Middle frontal gyrus (tissue), 1 donor: ENCODE measurements at regions not wholly inside any gene's neighbourhood (a gene's known extent, or its start where the extent isn't known, plus 50 kb on each side); places are given as distances from the start of the nearest gene placed in this dataset.
"Not testable (repeated sequence)": the region's sequence is repeated elsewhere in the genome, so short reads cannot be mapped to it uniquely, and the experiment has no call there.

Experiments used
- DNase-seq: peaks from one replicate; pipeline ENCODE4 v3.0.0-alpha.2; 2015; ENCODE audit warnings: low spot score; ENCODE audit errors: extremely low spot score

- DNase-seq, result no peak
Observed at GRCh38 chr4:85154591-85154990, 188.1 kb upstream of the WDFY3 start.

GRCh38 chr4:85165808-85166207 is 199.3 kb upstream of the WDFY3 start:
- no peak for DNase-seq

- DNase-seq, result no peak
Observed at GRCh38 chr4:85166318-85166717, 199.8 kb upstream of the WDFY3 start.

GRCh38 chr4:85168234-85168834 is 201.8 kb upstream of the WDFY3 start:
- DNase-seq, result no peak

- DNase-seq, result no peak
Observed at GRCh38 chr4:85170241-85170640, 203.8 kb upstream of the WDFY3 start.

- DNase-seq, result no peak
Observed at GRCh38 chr4:85175190-85175589, 208.7 kb upstream of the WDFY3 start.

GRCh38 chr4:85177092-85177491 is 210.6 kb upstream of the WDFY3 start:
- DNase-seq, result no peak

- no peak for DNase-seq
Observed at GRCh38 chr4:85177679-85178078, 211.2 kb upstream of the WDFY3 start.

GRCh38 chr4:85180533-85180932 is 214.0 kb upstream of the WDFY3 start:
- no peak for DNase-seq

- DNase-seq, result peak; percentile 32
Observed at GRCh38 chr4:85187106-85187505, 220.6 kb upstream of the WDFY3 start.

- not testable (repeated sequence) for DNase-seq
Observed at GRCh38 chr4:85196015-85196414, 229.5 kb upstream of the WDFY3 start.

- no peak for DNase-seq
Observed at GRCh38 chr4:85200106-85200505, 233.6 kb upstream of the WDFY3 start.

- DNase-seq, result no peak
Observed at GRCh38 chr4:85209161-85209560, 242.7 kb upstream of the WDFY3 start.

GRCh38 chr4:85210353-85210752 is 243.9 kb upstream of the WDFY3 start:
- no peak for DNase-seq

- DNase-seq, result not testable (repeated sequence)
Observed at GRCh38 chr4:85216571-85216970, 250.1 kb upstream of the WDFY3 start.

GRCh38 chr4:85218756-85219155 is 252.3 kb upstream of the WDFY3 start:
- no peak for DNase-seq

- no peak for DNase-seq
Observed at GRCh38 chr4:85221606-85222005, 253.3 kb upstream of the ARHGAP24 start.

GRCh38 chr4:85222561-85222960 is 252.4 kb upstream of the ARHGAP24 start:
- no peak for DNase-seq

- DNase-seq, result no peak
Observed at GRCh38 chr4:85228264-85228663, 246.7 kb upstream of the ARHGAP24 start.

GRCh38 chr4:85233516-85233915 is 241.4 kb upstream of the ARHGAP24 start:
- DNase-seq, result no peak

- no peak for DNase-seq
Observed at GRCh38 chr4:85243857-85244256, 231.1 kb upstream of the ARHGAP24 start.

GRCh38 chr4:85244638-85245037 is 230.3 kb upstream of the ARHGAP24 start:
- DNase-seq, result no peak

GRCh38 chr4:85246055-85246454 is 228.9 kb upstream of the ARHGAP24 start:
- DNase-seq, result no peak

GRCh38 chr4:85250852-85251251 is 224.1 kb upstream of the ARHGAP24 start:
- DNase-seq, result no peak
